ENCODE measurements at regions not wholly inside any gene's neighbourhood (a gene's known extent, or its start where the extent isn't known, plus 50 kb on each side); places are given as distances from the start of the nearest gene placed in this dataset.

DNA sequence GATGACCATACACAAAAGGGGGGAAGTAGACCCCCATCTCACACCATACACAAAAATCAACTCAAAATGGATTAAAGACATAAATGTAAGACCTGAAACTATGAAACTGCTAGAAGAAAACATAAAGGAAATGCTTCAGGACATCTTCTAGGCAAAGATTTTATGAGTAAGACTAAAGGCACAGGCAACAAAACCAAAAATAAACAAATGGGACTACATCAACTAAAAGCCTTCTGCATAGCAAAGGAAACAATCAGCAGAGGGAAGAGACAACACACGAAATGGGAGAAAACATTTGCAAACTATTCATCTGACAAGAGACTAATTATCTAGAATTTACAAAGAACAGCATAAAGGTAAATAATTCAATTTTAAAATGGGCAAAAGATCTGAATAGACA, 152.1 kb downstream of the AXIN2 start:
- TF ChIP-seq, protein P1, sequence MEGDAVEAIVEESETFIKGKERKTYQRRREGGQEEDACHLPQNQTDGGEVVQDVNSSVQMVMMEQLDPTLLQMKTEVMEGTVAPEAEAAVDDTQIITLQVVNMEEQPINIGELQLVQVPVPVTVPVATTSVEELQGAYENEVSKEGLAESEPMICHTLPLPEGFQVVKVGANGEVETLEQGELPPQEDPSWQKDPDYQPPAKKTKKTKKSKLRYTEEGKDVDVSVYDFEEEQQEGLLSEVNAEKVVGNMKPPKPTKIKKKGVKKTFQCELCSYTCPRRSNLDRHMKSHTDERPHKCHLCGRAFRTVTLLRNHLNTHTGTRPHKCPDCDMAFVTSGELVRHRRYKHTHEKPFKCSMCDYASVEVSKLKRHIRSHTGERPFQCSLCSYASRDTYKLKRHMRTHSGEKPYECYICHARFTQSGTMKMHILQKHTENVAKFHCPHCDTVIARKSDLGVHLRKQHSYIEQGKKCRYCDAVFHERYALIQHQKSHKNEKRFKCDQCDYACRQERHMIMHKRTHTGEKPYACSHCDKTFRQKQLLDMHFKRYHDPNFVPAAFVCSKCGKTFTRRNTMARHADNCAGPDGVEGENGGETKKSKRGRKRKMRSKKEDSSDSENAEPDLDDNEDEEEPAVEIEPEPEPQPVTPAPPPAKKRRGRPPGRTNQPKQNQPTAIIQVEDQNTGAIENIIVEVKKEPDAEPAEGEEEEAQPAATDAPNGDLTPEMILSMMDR (IDR thresholded peaks at IDR 0.05) = no peak
- H3K27ac ChIP-seq = no peak overlapping the region
- H3K4me3 ChIP-seq = no peak overlapping the region
- no peak for DNase-seq (ENCODE audit: low spot score)

DNA sequence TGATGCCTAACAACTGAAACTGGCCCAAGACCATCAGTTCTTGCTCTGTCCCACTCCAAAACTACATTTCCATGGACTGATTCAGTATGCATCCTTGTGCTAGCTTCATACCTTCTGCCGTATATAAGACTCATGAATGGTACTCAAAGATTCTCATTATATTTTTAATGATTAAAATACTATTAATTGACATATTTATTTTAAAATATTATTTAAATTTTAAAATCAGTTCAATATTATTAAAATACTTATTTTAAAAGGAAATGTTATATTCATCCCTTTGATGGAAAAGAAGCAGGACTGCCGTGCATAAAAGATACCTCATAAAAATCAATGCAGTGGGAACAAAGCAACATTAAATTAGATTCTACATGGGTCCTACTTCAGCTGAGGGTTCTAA, 153.4 kb downstream of the AXIN2 start:
- H3K4me3 ChIP-seq = no peak overlapping the region
- no peak for DNase-seq (ENCODE audit: low spot score)
- no peak overlapping the region for H3K27ac ChIP-seq
- TF ChIP-seq, protein P1 (IDR thresholded peaks at IDR 0.05) = no peak

DNA sequence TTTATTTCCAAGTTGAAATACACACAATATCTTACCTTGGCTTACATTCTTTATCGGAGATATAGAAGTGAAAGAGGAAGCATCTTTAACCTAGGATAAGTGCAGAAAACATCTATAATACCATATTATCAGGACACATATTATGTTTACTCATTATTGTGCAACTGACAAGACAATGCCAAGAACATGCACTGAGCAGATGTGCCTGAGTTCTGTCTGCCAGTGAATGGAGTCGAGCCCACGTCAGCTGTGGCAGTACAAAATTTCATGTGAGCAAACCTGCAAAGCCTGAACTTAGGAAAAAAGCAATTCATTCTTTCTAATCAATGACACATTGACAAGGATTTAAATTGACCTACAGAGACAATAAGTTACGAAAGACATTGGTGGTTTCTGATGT, 154.4 kb downstream of the AXIN2 start:
- TF ChIP-seq, protein P1 (IDR thresholded peaks at IDR 0.05) = no peak
- Histone ChIP-seq H3K27ac (no peak overlapping the region), H3K4me3 (no peak overlapping the region)
- DNase-seq (ENCODE audit: low spot score) = no peak

DNA sequence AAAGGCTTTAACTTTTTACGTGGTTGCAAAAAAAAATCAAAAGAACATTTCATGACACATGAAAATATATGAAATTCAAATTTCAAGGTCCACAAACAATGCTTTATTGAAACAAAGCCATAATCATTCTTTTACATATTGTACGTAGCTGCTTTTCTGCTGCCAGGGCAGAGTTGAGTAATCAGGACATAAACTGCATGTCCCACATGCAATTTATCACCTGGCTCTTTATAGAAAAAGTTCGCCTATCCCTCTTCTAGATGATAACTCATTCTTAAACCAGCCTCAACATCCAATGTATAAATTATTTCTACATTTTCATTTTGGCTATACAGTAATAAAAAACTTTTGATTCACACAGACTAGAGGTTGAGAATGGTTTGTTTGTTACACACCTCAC, 154.9 kb downstream of the AXIN2 start:
- TF ChIP-seq, protein P1 (IDR thresholded peaks at IDR 0.05) = no peak
- H3K27ac ChIP-seq = no peak overlapping the region
- DNase-seq (ENCODE audit: low spot score) = no peak
- H3K4me3 ChIP-seq = no peak overlapping the region

DNA sequence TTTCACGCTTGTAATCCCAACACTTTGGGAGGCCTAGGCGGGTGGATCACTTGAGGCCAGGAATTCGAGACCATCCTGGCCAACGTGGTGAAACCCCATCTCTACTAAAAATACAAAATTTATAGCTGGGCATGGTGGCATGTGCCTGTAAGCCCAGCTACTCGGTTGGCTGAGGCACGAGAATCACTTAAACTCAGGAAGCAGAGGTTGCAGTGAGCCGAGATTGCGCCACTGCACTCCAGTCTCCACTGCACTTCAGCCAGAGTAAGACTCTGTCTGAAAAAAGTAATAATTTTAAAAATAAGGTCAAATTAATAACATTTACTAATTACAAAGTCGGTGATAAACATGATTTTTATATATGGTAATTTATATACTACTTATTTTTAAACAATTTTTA, 155.9 kb downstream of the AXIN2 start:
- H3K4me3 ChIP-seq = no peak overlapping the region
- DNase-seq (ENCODE audit: low spot score) = no peak
- H3K27ac ChIP-seq = no peak overlapping the region
- TF ChIP-seq, protein P1 (IDR thresholded peaks at IDR 0.05) = no peak

DNA sequence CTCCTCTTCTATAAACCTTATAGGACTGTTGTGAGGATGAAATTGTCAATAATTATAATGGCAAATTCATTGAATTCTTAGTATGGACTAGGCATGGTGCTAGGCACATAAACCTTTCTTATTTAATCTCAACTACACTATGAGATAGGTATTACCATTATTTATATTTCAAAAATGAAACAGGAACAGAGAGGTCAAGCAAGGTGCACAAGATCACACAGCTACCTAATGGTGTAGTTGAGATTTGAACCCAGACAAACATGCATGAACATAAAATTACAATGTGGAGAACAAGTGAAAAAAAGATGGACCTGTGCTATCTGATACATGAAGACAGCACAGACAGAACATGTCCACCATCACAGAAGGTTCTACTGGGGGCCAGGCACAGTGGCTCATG, 156.7 kb downstream of the AXIN2 start:
- Histone ChIP-seq H3K27ac (no peak overlapping the region), H3K4me3 (no peak overlapping the region)
- DNase-seq (ENCODE audit: low spot score) = no peak
- TF ChIP-seq, protein P1 (IDR thresholded peaks at IDR 0.05) = no peak

DNA sequence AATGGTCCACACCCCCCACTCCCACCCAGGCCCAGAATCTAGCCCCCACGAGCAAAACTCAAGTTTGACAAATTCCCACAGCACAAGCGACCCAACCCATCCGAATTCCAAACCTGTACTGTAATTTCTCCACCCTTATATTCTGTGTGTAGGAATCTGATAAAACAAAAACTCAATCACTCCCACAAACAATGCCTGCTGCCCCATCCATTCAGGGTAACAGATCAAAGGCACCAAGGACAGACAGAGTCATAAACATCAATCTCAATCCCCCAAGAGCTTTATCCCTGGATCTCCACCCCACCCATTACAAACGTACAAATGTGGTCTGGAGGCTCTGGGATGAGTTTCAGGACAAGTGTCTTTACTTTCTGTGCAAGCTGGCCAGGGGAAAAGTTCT, 157.8 kb downstream of the AXIN2 start:
- Histone ChIP-seq H3K27ac (no peak overlapping the region), H3K4me3 (no peak overlapping the region)
- TF ChIP-seq, protein P1 (IDR thresholded peaks at IDR 0.05) = no peak
- no peak for DNase-seq (ENCODE audit: low spot score)
